Fibroblast of mammary gland (primary cell): ENCODE measurements at regions not wholly inside any gene's neighbourhood (a gene's known extent, or its start where the extent isn't known, plus 50 kb on each side); places are given as distances from the start of the nearest gene placed in this dataset.

ENCODE experiments used
- DNase-seq: peaks from one replicate; pipeline ENCODE4 v3.0.0-alpha.2; 2010; ENCODE audit warnings: low read depth
- H3K4me3 ChIP-seq: 2 replicates; pipeline ENCODE4 v1.5.1; 2011; ENCODE audit warnings: low read depth, mild to moderate bottlenecking, low read length, moderate library complexity; ENCODE audit not compliant: control insufficient read depth
- TF ChIP-seq, protein P1 (sequence below): conservative IDR thresholded peaks from 2 replicates; pipeline ENCODE4 v1.5.1; 2011; ENCODE audit warnings: low read depth, low read length, inconsistent platforms; ENCODE audit not compliant: control insufficient read depth, insufficient read depth

DNA sequence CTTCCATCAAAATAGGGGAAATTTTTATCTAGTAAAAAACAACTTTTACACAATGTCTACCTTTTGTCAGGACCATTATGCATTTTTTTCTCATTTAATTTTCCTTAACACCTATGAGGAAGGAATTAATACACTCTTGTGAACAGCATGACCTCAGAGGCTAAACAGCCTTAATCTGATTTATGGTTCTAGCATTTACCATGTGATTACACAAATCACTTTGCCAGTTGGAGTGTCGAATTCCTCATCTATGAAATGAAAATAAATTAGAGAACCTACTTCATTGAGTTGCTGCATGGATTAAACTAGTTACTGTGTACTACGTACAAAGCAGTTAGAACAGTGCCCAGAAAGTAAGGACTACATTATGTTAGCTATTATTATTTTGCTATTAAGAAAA lies 187.7 kb upstream of the MPDZ start:
- TF ChIP-seq, protein P1, sequence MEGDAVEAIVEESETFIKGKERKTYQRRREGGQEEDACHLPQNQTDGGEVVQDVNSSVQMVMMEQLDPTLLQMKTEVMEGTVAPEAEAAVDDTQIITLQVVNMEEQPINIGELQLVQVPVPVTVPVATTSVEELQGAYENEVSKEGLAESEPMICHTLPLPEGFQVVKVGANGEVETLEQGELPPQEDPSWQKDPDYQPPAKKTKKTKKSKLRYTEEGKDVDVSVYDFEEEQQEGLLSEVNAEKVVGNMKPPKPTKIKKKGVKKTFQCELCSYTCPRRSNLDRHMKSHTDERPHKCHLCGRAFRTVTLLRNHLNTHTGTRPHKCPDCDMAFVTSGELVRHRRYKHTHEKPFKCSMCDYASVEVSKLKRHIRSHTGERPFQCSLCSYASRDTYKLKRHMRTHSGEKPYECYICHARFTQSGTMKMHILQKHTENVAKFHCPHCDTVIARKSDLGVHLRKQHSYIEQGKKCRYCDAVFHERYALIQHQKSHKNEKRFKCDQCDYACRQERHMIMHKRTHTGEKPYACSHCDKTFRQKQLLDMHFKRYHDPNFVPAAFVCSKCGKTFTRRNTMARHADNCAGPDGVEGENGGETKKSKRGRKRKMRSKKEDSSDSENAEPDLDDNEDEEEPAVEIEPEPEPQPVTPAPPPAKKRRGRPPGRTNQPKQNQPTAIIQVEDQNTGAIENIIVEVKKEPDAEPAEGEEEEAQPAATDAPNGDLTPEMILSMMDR = no peak
- H3K4me3 ChIP-seq = no peak overlapping the region
- no peak for DNase-seq

DNA sequence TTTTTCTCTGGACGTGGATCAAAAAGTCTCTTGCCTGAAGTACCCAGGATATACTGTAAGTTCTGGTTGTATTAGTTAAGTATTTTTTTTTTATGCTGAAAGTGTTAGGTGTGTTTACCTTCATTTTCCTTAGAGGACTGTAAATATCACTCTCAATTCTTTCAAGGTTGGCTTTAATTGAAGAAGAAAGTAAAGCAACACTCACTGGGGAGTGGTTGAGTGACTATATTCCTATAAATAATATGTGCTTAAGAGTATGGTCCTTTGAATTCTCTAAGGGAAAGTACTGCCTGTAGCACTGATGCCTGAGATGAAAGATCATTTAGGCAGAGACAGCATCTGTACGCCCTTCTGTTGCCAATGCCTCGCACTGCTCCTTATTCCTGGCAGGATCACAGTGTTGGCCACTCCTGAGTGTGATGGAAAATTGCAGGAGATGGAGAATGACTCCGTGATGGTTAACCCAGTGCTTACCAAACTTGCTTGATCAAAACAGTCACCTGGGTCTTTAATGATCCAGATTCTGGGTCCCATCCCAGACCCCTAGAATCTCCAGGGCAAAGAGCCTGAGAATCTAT lies 182.0 kb upstream of the MPDZ start:
- TF ChIP-seq, protein P1 = no peak
- DNase-seq = no peak
- H3K4me3 ChIP-seq = no peak overlapping the region

DNA sequence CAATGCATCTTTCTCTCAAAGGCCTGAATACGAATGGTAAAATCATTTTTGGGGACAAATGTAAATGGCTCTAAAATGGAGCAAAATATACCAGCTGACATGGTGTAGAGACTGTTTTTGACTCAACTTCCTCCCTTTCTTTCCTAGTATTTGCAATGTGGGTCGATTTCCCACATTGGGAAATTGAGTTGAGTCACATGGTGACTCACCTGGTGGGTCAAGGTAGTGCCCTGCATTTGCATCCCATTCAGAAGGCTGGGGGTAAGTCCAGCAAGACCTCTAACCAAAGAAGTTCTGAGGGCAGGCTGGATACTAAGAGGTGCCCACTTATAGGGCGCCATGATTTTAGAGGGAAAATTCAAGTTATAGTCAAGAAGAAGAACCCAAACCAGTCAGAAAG lies 179.6 kb upstream of the MPDZ start:
- DNase-seq = no peak
- no peak overlapping the region for H3K4me3 ChIP-seq
- TF ChIP-seq, protein P1 = no peak

DNA sequence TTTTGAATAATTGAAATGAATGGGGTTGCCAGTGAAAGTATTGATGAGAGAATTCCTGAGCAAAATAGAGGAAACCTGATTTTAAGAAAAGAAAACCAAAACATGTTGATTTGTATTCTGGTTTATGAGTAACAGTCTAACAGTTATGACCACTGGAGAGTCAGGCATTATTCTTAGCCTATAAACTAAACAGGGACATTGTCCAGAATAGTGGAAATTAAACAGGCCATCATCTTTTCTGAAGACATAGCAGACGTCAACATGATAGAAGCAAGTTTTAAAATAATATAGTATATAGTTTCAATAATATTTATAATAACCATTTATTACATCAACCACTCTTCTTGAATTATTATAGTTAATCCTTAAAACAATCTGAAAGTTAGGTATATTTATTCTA lies 178.3 kb upstream of the MPDZ start:
- no peak for DNase-seq
- TF ChIP-seq, protein P1 = no peak
- H3K4me3 ChIP-seq = no peak overlapping the region

DNA sequence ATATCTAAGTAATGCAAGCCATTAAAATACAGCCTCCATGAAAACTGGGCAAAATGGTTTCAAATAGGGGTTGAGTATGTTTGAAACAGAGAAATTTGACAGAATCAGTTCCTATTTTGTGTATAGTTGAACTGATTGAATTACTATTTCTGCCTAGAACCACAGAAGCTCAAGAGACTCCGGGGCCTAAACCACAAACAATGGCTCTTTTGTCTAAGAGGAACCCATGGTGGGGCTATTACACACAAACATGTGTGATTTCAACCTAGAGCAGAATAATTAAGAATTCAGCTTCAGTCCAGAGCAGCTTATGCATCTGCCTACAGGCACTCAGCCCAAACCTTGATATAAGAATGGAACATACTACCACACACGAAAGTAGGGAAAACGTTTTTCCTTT lies 171.2 kb upstream of the MPDZ start:
- DNase-seq = no peak
- no peak overlapping the region for H3K4me3 ChIP-seq
- TF ChIP-seq, protein P1 = no peak

DNA sequence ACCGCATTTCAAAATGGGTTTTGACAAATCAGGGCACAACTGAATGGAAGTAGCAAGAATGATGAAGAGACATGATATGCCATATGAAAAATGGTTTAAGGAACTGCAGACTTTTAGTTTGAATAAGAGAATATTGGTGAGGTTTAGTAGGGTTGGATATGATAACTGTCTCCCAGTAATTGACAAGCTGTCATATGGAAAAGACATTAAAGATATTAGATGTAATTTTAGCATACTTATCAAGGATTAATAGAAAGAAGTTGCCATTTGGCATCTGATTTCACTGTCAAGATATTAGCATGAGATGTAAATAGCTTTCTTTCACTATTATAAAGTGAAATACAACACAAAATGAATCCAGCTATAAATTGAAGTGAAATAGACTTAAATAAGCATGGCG lies 169.0 kb upstream of the MPDZ start:
- TF ChIP-seq, protein P1 = no peak
- H3K4me3 ChIP-seq = no peak overlapping the region
- DNase-seq = no peak
